Renal pelvis (tissue), 1 donor: ENCODE measurements at regions not wholly inside any gene's neighbourhood (a gene's known extent, or its start where the extent isn't known, plus 50 kb on each side); places are given as distances from the start of the nearest gene placed in this dataset.
A peak's percentile ranks its signal among the peaks of the same experiment; 100 is the strongest.

ENCODE experiments used
- DNase-seq: peaks from one replicate; pipeline ENCODE4 v3.0.0-alpha.2; 2013

DNA sequence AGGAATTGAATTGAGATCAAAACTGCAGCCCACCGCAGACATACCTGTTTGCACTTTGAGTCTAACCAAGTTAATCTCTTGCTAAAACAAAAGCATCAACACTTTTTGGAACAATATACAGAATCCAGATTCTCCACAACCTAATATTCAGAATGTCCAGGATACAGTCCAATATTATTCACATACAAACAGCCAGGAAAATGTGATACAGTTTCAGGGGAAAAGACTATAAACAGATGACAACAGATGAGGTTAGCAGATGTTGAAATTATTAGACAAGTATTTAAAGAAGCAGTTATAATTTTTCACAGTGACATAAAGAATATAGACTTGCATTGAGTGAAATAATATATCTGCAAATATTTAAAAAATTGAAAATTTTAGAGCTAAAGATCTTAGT lies 678.1 kb upstream of the CXADR start:
- no peak for DNase-seq

DNA sequence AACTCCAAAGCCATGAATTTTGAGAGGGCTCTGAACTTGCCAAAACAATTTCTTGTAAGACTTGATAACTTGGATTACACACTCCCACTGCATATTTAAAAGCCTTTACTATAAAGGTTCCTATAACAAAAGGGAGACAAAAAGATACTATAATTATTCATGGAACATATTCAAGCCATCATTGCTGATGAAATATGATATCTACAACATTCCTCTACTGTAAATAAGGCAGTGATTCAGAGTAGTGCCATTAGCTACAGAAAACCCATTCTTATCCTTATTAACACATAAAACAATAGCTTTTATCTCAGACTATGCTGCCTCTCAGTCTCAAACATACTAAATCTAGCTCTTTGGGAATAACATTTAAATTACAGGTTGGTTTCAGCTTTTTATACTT lies 675.5 kb upstream of the CXADR start:
- no peak for DNase-seq

DNA sequence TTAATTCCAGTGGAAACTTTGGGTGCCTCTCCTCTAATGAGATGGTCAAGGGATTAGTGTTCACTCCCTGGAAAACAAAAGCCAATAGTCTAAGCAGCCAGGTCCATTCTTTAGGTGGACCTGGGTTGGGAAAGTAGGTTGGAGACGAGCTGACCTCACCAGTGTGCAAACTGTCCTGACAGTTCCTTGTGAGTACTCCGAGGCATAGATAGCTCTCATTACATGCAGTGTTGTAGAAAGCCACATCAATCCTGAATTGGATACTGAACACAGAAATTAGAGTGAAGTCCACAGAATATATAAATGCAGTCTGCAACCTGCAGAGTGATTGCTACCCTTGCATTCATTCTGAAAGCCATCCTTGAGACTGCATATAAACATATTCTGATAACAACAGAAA lies 675.1 kb upstream of the CXADR start:
- no peak for DNase-seq

DNA sequence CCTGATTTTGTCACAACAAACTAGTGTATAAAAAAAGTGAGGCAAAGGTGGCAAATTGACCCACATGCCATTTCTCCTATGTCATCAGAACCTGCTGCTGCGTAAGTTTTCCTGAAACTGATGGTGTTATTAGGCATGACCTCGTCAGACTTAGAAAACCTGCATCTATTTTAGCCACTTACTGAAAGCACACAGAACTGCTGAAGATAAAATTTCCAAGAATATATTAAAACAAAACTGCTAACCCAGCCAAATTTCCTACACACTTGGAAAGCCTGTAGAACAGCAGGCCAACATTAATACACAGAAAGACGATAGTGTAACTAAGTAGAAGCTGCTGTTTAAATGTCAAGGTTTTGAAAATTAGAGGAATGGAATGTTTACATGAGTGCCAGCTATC lies 674.5 kb upstream of the CXADR start:
- DNase-seq = no peak

DNA sequence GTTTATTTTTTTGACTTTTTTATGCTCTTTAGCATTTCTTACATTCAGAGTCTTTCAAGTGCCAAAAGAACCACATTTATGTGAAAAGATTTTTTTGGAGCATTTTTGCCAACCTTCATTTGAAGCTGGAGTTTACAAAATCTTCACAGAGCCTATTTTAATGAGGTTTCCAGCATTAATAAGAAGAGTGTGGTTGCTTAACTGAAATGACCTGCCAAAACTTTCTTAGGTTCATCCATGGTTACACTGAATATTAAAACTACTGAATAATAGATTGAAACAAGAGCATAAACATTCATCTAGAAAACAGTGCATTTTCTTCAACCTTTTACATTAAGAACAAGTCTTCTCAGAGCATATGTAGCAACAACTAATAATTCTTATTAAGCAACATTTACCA lies 672.3 kb upstream of the CXADR start:
- DNase-seq = no peak

DNA sequence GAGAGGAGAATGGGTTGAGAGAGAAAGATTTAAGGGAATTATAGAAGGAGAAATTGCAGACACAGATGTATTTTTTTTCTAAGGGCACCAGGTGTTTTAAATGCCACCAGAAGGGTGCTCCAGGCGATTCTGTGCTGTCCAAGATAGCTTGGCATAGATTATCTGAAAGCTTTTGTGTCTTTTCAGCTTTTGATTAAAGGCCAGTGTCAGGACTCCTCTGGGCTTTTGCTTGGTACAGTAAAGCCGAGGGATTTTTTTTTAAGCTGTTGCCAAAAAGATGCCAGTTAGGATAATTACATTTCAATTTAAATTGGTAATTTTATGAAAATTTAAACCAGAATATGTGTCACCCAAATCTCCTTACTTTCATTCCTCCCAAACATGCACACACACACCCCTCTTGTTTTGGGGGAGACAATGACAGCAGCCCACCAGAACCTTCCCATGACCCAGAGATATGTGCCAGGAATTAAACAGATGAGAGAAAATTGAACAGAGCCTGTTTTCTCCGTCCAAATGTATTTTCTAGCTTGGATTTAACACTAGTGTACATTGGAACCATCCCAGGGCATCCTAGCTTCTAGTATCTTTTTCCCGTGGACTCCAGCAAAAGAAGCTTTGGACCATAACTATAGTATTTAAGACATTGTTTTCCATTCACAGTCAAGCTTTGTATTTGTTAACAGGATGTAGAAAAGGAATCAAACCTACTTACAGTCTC lies 670.7 kb upstream of the CXADR start:
- DNase-seq = no peak

DNA sequence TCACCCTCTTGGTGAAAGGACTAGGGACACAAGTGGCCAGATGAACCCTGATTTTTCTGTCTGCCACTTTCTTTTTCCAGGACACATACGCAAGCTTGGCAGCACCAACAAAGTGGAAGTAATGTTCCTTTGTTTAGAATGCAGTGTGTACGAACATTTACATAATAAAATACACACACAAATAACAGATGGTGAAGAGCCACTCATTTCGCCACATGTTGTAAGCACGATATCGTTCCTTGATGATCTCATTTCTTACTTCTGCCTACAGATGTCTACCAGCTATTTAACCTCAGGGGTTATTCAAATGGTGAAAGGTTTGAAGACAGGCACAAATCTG lies 670.2 kb upstream of the CXADR start:
- DNase-seq = no peak

DNA sequence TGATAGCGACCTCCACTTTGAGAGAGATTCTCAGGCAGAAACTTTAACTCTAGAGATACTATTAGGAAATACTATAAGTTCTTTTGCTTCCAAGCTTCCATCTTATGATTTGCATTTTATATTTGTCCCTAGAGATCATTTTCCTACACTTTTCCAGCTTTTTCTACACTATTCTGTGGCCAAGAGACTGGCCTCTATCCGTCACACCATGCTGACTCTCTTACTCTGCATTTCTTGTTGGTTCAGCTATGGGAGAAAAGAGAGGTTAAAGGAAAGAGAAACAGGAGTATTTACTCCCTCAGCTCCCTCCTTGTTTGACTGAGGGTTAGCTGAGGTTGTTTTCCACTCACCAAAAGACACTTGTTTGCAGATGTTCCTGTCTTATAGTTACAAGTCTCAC lies 665.6 kb upstream of the CXADR start:
- DNase-seq = no peak

DNA sequence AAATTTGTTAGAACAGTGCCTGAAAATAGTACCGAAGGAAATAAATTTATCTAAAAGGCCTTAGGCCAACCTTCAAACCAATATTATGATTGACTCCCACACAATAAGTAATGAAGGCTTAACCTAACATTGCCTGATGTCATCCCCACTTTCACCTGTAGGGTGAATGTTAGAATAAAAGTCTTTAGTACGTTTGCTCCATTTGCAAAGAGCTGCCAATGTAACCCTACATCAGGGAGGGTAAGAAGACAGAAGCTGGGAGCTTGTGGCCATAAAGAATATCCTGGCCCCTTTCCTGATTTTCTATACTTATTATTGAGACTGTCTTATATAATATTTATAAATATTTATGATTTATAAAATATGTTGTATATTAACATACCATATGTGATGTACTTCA lies 661.8 kb upstream of the CXADR start:
- DNase-seq = no peak

DNA sequence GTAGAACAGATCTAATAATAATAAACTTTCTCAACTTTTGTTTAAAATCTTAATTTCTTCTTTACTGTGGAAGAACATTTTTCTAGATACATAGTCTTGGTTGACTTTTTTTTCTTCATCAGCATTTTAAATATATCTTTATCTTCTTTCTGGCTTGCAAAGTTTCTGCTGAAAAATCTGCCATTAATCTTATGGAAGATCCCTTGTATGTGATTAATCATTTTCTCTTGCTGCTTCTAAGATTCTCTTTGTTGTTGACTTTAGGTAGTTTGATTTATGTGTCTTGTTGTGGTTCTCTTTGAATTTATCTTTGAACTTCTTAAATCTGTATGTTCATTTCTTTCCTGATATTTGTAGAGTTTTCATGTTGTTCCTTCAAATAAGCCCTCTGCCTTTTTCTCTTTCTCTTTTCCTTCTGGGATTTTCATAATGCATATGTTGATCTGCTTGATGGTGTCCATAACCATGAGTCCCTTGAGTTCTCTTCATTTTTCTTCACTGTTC lies 657.6 kb upstream of the CXADR start:
- no peak for DNase-seq

DNA sequence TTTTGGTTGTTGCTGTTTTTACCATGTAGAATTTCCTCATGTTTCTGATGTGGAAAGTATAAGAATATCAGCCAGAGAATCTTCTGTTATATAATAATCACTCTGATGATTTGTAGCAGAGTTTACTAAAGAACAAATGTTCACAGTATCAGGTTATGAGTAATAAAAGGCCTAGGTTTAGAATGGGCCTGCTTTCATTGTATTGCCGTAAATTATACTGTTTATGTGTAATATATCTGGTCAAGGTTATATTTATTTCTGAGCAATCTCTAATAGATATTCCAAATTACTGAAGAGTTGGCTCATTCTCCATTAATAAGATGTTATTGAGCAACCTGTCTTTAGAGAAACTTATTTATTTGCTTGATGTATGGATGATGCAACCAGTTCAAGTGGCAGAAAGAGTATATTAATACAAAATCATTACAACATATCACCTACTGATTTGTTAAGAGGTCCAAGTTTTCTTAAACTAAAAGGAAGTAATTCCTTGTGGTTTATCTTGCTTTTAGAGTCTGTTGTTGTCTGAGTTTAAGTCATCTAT lies 649.4 kb upstream of the CXADR start:
- no peak for DNase-seq

DNA sequence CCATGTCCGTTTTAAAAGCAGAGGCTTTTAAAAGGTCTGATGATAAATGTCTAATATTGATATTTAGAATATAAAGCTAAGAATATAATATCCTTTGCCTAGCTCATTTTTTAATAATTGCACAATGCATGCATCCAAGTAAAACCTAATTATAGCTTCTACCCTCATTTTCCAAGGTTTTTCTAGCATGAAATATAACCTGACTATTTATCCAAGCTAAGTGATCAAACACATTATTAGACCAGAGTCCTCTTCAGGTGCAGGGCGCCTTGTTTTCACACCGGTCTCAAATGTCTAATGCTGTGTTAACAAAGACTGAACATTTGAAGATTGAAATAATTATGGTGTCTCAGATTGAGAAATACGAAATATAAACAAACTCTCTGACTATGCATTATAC lies 648.9 kb upstream of the CXADR start:
- DNase-seq = no peak

DNA sequence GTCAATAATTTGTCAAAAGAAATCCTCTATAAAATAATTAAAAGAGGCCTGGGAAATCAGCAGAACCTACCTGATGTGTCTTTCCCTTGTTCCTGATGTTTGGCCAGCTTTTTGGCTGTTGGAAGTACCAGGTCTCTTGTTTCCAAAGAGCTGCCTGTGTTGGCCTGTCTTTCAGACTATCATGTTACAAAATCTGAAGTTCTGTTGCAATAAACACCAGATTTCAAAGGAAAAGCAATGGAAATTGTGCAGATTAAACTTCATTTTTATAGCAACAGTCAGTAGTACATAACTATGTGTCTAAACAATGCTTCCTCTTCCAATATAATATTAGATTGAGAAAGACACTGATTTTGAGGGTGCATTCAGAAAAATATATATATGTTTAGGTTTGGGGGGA lies 647.2 kb upstream of the CXADR start:
- DNase-seq = no peak

DNA sequence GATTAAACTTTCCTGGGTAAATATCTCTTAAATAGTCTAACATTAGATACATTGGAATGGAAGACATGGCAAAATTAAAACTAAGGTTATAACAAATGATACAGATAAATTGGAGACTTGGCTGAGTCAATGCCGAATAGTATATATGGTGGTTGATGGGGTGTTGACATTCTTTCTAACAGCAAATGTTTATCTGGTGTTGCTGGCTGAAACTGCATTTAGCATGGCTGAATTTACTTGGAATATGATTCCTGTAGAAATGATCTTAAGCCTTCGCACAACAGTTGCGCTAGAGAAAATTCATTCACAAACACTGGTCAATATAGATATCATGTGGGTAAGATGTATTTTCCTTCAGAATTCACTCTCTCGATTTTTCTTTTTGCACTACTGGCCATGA lies 646.0 kb upstream of the CXADR start:
- no peak for DNase-seq

DNA sequence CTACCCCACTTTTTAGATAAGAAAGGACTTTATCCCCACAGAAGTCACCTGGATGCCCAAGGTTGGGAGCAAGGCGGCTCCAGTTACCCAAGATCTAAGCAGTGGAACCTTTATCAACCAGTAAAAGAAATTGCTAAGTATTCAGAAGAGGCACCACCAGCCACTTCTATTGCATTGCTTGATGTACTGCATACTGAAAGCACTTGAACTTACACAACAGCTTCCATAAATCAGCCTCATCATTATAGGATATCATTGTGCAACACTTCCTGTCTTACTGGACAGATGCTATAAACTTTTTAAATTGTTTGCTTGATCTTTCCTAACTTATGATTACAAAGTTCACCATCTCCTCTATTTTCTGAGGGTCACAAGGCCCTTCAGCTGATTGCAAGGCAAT lies 642.7 kb upstream of the CXADR start:
- peak; percentile 15 for DNase-seq

DNA sequence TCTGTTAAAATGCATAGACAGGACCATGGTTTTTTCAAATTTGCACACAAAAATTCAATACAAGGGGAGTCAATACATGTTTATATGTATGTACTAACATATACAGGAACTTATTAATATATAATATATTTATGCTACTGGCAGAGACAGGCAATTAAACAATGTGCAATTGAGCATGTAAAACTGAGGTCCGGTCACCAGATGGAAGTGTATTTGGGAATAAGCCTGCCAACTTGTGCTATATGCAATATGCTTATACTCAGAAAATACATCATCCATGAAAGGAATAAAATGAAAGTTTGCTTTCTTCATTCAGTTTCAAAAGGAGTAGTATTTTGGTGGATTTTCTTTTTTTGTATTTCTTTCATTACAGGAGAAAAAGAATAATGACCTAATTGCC lies 640.2 kb upstream of the CXADR start:
- DNase-seq = no peak

DNA sequence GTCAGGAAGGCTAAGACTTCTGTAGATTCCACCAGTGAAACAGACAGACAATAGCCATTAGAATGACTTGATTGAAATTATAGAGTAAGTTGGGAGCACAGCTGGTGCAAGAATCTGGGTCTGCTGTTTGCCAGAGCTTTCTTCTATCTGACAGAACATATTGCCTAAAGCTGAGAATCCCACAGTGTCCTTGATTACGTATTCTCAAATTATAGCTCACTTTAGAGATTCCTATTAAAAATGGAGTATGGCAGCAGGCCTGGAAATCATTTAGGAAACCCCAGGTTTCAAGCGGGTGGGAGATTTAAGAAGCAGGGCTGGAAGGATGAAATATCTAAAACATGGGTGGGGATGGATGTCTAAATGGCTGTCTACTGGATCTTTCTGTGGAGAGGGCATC lies 639.7 kb upstream of the CXADR start:
- no peak for DNase-seq

DNA sequence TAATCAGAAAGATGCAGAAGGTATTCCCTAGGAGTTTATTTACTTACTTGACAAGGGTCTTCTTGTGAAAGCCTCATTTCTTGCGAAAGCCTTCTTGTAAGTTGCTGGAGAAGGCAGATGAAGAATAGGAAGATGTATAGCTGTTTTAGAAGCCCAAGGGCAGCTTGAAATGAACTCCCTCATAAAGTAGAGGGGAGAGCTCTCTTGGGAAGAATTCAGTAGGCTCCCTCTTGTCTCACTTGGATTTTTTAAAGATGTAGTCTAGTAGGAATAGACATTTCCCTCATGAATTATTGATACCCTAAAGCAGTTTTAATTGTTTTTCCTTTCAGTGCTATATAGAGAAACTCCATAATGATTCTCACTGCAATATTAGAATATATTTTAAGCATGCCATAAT lies 639.2 kb upstream of the CXADR start:
- DNase-seq = no peak

DNA sequence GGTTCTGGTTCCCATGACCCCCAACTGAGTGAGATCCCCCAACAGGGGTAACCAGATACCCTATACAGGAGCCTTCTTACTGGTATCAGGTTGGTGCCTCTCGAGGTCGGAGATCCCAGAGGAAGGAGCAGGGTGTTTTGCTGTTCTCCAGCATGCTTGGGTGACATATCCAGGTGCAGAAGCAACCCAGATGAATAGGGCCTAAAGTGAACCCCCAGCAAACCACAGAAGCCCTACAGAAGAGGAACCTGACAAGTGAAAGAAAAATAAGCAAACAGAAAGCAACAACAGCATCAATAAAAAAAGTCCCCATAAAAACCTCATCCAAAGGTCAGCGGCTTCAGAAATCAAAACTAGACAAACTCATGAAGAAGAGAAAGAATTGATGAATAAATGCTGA lies 633.4 kb upstream of the CXADR start:
- no peak for DNase-seq

DNA sequence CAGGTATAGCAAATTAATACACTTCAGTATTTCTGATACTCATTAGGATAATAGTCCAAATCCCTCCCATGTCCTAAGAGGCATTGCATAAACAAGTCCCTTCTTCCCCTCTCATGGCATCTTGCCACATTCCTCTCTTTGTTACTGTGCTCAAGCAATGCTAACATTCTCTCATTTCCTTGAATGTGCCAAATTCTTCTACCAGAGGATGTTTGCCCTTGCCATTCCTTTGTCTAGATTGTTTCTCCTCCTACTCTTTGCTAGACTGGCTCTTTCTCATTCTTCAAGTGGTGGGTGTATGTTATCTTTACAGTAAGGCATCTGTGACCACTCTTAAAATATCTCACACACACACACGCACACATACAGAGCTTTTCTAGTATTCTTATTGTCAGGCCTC lies 621.0 kb upstream of the CXADR start:
- DNase-seq = no peak

DNA sequence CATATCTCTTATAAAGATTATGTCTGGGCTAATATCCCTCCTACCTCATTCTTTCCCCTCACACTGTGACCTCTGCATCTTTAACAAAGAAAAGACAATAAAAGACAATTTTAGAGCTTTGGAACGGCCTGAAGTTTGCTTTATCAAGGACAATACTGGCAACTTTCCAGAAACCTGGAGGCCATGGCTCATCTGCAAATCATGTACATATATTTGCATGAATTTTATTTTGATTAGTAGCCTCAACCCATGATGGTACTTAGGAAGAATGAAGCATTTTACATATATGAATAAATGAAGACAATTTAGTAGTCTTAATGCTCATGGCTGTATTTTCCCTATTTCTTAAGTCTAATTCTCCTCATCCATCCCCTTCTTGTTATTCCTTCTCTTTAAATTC lies 612.2 kb upstream of the CXADR start:
- no peak for DNase-seq

DNA sequence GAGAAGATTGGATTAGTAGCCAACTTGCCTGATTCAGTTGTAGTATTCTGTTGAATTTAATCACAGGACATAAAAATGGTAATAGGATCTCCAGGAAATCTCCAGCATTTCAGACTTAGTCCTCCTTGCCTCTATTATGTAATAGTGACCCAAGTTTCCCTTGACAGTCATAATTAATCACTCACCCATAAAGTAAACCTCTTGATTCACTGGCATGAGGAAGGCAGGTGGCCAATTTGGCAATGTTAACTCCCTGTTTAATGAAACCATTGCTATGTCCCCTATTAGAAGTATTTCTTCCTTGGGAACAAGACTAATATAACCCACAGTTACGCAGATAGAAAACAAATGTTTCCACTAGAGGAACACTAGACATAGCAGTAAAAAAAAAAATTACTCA lies 604.8 kb upstream of the CXADR start:
- no peak for DNase-seq

DNA sequence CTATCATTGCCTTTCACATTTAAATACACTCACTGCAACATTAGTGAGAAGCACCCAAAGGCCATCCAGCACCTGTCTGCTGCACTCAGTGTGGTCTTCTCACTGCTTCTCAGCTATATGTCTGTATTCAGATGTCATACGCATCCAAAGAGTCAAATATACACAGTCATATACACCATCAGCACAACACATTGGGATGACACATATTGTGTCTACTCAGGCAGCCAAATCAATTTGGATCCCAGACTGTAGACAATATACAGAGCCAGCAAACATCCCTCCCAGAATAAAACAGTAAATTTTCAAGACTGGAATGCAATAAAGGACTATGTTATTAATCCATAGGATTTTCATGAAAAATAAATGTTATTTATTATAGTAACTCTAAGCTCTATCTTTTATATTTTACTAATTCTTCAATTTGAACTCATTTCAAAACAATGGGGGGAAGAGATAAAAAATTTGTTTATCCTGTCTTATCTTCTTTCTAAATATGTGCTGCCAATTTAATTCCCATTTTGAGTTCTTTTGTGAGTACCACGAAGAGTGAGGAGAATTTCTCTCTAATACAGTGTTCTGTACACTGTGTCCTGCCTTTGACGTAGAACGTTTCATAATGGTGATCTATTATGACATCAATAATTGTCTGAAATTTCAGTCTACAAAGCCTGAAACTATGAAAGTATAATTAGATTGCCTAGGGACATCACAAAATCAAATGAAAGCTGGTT lies 602.2 kb upstream of the CXADR start:
- no peak for DNase-seq

DNA sequence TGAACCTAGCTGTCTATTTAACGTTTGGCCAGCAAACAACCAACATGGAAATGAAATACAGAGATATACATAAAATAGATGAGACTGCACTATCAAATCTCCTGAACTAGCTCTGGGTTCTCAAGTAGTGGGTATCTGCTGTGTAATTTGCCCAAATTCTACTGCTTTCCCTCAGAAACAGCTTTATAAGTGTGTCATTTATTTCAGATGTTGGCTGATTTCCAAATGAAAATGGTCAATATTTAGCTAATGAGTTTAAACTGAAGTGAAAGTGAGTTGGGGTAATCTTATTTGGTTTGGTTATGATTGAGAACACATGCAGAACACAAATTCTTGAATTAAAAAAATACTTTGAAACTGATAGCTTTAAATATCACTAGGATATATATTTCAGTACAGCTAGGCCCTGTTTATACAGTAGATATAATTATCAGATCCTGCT lies 601.7 kb upstream of the CXADR start:
- DNase-seq = no peak
